SK-N-SH treated with all-trans-retinoic acid at 6 μM for 48 hours (cell line): ENCODE measurements at regions not wholly inside any gene's neighbourhood (a gene's known extent, or its start where the extent isn't known, plus 50 kb on each side); places are given as distances from the start of the nearest gene placed in this dataset.

Experiments used
- ATAC-seq: fragments of 200-7000 bp; cut with Tn5 transposase; 3 replicates; pipeline ENCODE4 v1.9.1; 2020; ENCODE audit warnings: mild to moderate bottlenecking, moderate library complexity
- ARNTL ChIP-seq: fragments of 450-650 bp; formaldehyde crosslinking; IDR thresholded peaks from 2 replicates; pipeline ENCODE4 v1.5.0; 2020; ENCODE audit warnings: low read depth, mild to moderate bottlenecking, moderate library complexity, borderline replicate concordance
- BACH2 ChIP-seq: fragments of 250-450 bp; sonication (Bioruptor Pico); IDR thresholded peaks from 2 replicates; pipeline ENCODE4 v1.9.0; 2021; ENCODE audit warnings: mild to moderate bottlenecking, borderline replicate concordance
- CSDC2 ChIP-seq: fragments of 250-450 bp; sonication (Bioruptor Pico); IDR thresholded peaks from 2 replicates; pipeline ENCODE4 v1.5.0; 2020; ENCODE audit warnings: mild to moderate bottlenecking, moderate library complexity
- CSRNP3 ChIP-seq: fragments of 250-450 bp; sonication (Bioruptor Pico); IDR thresholded peaks from 2 replicates; pipeline ENCODE4 v1.5.1; 2021; ENCODE audit warnings: mild to moderate bottlenecking, moderate library complexity
- GLIS3 ChIP-seq: fragments of 250-450 bp; sonication (Bioruptor Pico); IDR thresholded peaks from 2 replicates; pipeline ENCODE4 v1.5.0; 2020; ENCODE audit warnings: mild to moderate bottlenecking, moderate library complexity
- ISL1 ChIP-seq: fragments of 250-450 bp; sonication (Bioruptor Pico); IDR thresholded peaks from 2 replicates; pipeline ENCODE4 v2.1.2; 2022; ENCODE audit warnings: mild to moderate bottlenecking, moderate library complexity
- OSR1 ChIP-seq: fragments of 250-450 bp; sonication (Bioruptor Pico); IDR thresholded peaks from 2 replicates; pipeline ENCODE4 v1.8.0; 2022; ENCODE audit warnings: moderate library complexity, mild to moderate bottlenecking, inconsistent platforms
- PATZ1 ChIP-seq: fragments of 250-450 bp; sonication (Bioruptor Pico); IDR thresholded peaks from 2 replicates; pipeline ENCODE4 v1.8.0; 2020; ENCODE audit warnings: mild to moderate bottlenecking, moderate library complexity, borderline replicate concordance
- POU6F1 ChIP-seq: fragments of 250-450 bp; sonication (Bioruptor Pico); IDR thresholded peaks from 2 replicates; pipeline ENCODE4 v1.8.0; 2021; ENCODE audit warnings: low read depth, mild to moderate bottlenecking, moderate library complexity, borderline replicate concordance
- PPARA ChIP-seq: fragments of 250-450 bp; sonication (Bioruptor Pico); IDR thresholded peaks from 2 replicates; pipeline ENCODE4 v1.5.0; 2020; ENCODE audit warnings: mild to moderate bottlenecking, borderline replicate concordance
- RARB ChIP-seq: fragments of 250-450 bp; sonication (Bioruptor Pico); IDR thresholded peaks from 2 replicates; pipeline ENCODE4 v1.8.0; 2021; ENCODE audit warnings: mild to moderate bottlenecking, moderate library complexity
- TOX ChIP-seq: fragments of 250-450 bp; sonication (Bioruptor Pico); IDR thresholded peaks from 2 replicates; pipeline ENCODE4 v1.8.0; 2021; ENCODE audit warnings: mild to moderate bottlenecking, moderate library complexity, borderline replicate concordance
- TSHZ2 ChIP-seq: fragments of 250-450 bp; sonication (Bioruptor Pico); IDR thresholded peaks from 2 replicates; pipeline ENCODE4 v1.5.0; 2020; ENCODE audit warnings: mild to moderate bottlenecking, moderate library complexity
- ZC3H10 ChIP-seq: fragments of 250-450 bp; sonication (Bioruptor Pico); IDR thresholded peaks from 2 replicates; pipeline ENCODE4 v1.5.1; 2021; ENCODE audit warnings: mild to moderate bottlenecking, moderate library complexity
- ZFP3 ChIP-seq: fragments of 250-450 bp; sonication (Bioruptor Pico); IDR thresholded peaks from 2 replicates; pipeline ENCODE4 v1.5.0; 2020; ENCODE audit warnings: mild to moderate bottlenecking, moderate library complexity
- ZFP30 ChIP-seq: fragments of 450-650 bp; formaldehyde crosslinking; IDR thresholded peaks from 2 replicates; pipeline ENCODE4 v1.5.0; 2022; ENCODE audit warnings: mild to moderate bottlenecking, moderate library complexity
- ZNF565 ChIP-seq: fragments of 450-650 bp; formaldehyde crosslinking; conservative IDR thresholded peaks from 2 replicates; pipeline ENCODE4 v1.5.0; 2020; ENCODE audit warnings: low read depth, mild to moderate bottlenecking, moderate library complexity
- ZNF70 ChIP-seq: fragments of 450-650 bp; formaldehyde crosslinking; IDR thresholded peaks from 2 replicates; pipeline ENCODE4 v1.5.0; 2020; ENCODE audit warnings: mild to moderate bottlenecking, moderate library complexity
- ZNF8 ChIP-seq: fragments of 450-650 bp; formaldehyde crosslinking; IDR thresholded peaks from 2 replicates; pipeline ENCODE4 v1.5.0; 2020; ENCODE audit warnings: mild to moderate bottlenecking, moderate library complexity

- ATAC-seq, result no peak
- TF ChIP-seq ZNF8 (CRISPR knock-in tag) (no peak), ZNF565 (CRISPR knock-in tag) (no peak), ZC3H10 (CRISPR knock-in tag) (no peak), CSDC2 (CRISPR knock-in tag) (no peak), ZNF70 (CRISPR knock-in tag) (no peak), RARB (CRISPR knock-in tag) (no peak), PPARA (CRISPR knock-in tag) (no peak), ZFP3 (CRISPR knock-in tag) (no peak), TSHZ2 (CRISPR knock-in tag) (no peak), GLIS3 (CRISPR knock-in tag) (no peak), CSRNP3 (CRISPR knock-in tag) (no peak), PATZ1 (CRISPR knock-in tag) (no peak), ISL1 (CRISPR knock-in tag) (no peak), ARNTL (no peak), BACH2 (CRISPR knock-in tag) (no peak), OSR1 (no peak)
Observed at GRCh38 chr3:25304916-25305315, 123.1 kb upstream of the RARB start.

GRCh38 chr3:25306066-25306465 lies 122.0 kb upstream of the RARB start:
- no peak for ATAC-seq
- TF ChIP-seq CSDC2 (CRISPR knock-in tag) (no peak), OSR1 (no peak), POU6F1 (no peak), ISL1 (CRISPR knock-in tag) (no peak), TOX (CRISPR knock-in tag) (no peak), BACH2 (CRISPR knock-in tag) (no peak), CSRNP3 (CRISPR knock-in tag) (no peak), ARNTL (no peak), PATZ1 (CRISPR knock-in tag) (no peak)
- TF ChIP-seq, all 23 proteins: peak for 0

- TF ChIP-seq ZFP30 (CRISPR knock-in tag) (no peak), ISL1 (CRISPR knock-in tag) (no peak)
Observed at GRCh38 chr3:25306705-25307104, 121.4 kb upstream of the RARB start.

More at GRCh38 chr3:25306705-25307104, 121.4 kb upstream of the RARB start:
- ATAC-seq, result no peak
